NCI-H1417 (cell line): ENCODE measurements at regions not wholly inside any gene's neighbourhood (a gene's known extent, or its start where the extent isn't known, plus 50 kb on each side); places are given as distances from the start of the nearest gene placed in this dataset.
"Not testable (repeated sequence)": the region's sequence is repeated elsewhere in the genome, so short reads cannot be mapped to it uniquely, and the experiment has no call there.

Experiments used
- DNase-seq, 3 experiments: peaks; one replicate each; lab custom pipeline; 2025; lab: John Stamatoyannopoulos, UW

GRCh38 chrX:115840729-115841409, 279.9 kb downstream of the PLS3 start:
- DNase-seq, result not testable (repeated sequence)

- DNase-seq, result not testable (repeated sequence)
These were observed 290.0 kb downstream of the PLS3 start for GRCh38 chrX:115850986-115851385.

- not testable (repeated sequence) for DNase-seq
These were observed 292.3 kb downstream of the PLS3 start for GRCh38 chrX:115853260-115853659.

GRCh38 chrX:115881170-115881569, 289.4 kb upstream of the AGTR2 start:
- DNase-seq, result not testable (repeated sequence)

GRCh38 chrX:115884121-115884520, 286.4 kb upstream of the AGTR2 start:
- DNase-seq, result not testable (repeated sequence)

- DNase-seq, result not testable (repeated sequence)
These were observed 282.5 kb upstream of the AGTR2 start for GRCh38 chrX:115888041-115888440.

GRCh38 chrX:115888519-115888918, 282.0 kb upstream of the AGTR2 start:
- not testable (repeated sequence) for DNase-seq

GRCh38 chrX:115889121-115889890, 281.2 kb upstream of the AGTR2 start:
- DNase-seq, result no peak

GRCh38 chrX:115892056-115892708, 278.4 kb upstream of the AGTR2 start:
- DNase-seq, result peak in 1 of 3 experiments; percentile 38

GRCh38 chrX:115892787-115893671, 277.5 kb upstream of the AGTR2 start:
- DNase-seq, result peak; percentile 87 to 99 (median 95)

GRCh38 chrX:115894087-115894486, 276.5 kb upstream of the AGTR2 start:
- peak; percentile 73 to 94 (median 82) for DNase-seq

GRCh38 chrX:115895678-115896329, 274.7 kb upstream of the AGTR2 start:
- DNase-seq, result peak in 1 of 3 experiments; percentile 50

- no peak for DNase-seq
These were observed 274.2 kb upstream of the AGTR2 start for GRCh38 chrX:115896362-115896761.

- no peak for DNase-seq
These were observed 272.6 kb upstream of the AGTR2 start for GRCh38 chrX:115897956-115898355.

GRCh38 chrX:115898382-115899001, 272.1 kb upstream of the AGTR2 start:
- DNase-seq, result peak; percentile 50 to 99 (median 93)

- no peak for DNase-seq
These were observed 270.1 kb upstream of the AGTR2 start for GRCh38 chrX:115900425-115900824.

- peak in 1 of 3 experiments; percentile 14 for DNase-seq
These were observed 269.3 kb upstream of the AGTR2 start for GRCh38 chrX:115901241-115901640.

- no peak for DNase-seq
These were observed 267.5 kb upstream of the AGTR2 start for GRCh38 chrX:115902995-115903394.

- no peak for DNase-seq
These were observed 264.3 kb upstream of the AGTR2 start for GRCh38 chrX:115906276-115906675.

- DNase-seq, result no peak
These were observed 263.7 kb upstream of the AGTR2 start for GRCh38 chrX:115906881-115907280.

- no peak for DNase-seq
These were observed 261.5 kb upstream of the AGTR2 start for GRCh38 chrX:115909017-115909416.
